Limb (tissue), 2 donors: ENCODE measurements at regions not wholly inside any gene's neighbourhood (a gene's known extent, or its start where the extent isn't known, plus 50 kb on each side); places are given as distances from the start of the nearest gene placed in this dataset.

Experiments
- DNase-seq, 2 donors: peaks; one replicate each; pipeline ENCODE4 v3.0.0-alpha.2; 2016; ENCODE audit errors: extremely low spot score in 2 of 2

GRCh38 chr3:159783780-159784742 is 204.6 kb upstream of the IL12A start:
- DNase-seq: no peak

- DNase-seq: no peak
These were observed 203.3 kb upstream of the IL12A start for GRCh38 chr3:159785273-159785708.

DNA sequence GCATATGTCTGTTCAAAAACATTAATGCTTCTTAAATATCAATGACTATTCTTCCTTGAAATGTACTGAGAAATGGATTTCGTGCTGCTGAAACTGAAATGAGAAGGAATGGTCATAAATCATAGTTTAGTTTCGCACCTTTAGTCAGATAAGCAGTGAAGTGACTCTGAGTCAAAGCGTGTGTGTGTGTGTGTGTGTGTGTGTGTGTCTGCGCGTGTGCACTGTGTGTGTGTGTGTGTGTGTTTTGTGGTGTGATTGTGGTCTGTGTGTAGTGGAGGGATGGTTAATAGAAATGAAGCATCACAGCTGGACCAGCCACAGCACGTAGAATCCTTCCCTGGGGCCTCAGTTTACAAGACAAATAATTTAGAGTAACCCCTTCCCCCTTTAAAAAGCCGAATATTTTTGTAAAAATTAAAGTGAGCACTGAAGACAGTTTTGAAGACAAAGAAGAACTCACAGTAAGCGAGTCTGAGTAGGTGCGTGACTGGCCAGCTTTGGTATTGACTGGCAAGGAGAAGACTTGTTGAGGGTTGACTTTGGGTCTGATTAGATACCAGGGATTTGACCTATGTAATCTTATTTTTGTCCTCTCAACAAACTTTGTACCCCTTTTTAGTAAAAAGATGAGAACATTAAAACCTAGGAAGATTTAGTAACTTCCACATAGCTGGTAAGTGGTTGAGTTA is 202.0 kb upstream of the IL12A start:
- DNase-seq: no peak

- DNase-seq: no peak
These were observed 201.5 kb upstream of the IL12A start for GRCh38 chr3:159787178-159787574.

DNA sequence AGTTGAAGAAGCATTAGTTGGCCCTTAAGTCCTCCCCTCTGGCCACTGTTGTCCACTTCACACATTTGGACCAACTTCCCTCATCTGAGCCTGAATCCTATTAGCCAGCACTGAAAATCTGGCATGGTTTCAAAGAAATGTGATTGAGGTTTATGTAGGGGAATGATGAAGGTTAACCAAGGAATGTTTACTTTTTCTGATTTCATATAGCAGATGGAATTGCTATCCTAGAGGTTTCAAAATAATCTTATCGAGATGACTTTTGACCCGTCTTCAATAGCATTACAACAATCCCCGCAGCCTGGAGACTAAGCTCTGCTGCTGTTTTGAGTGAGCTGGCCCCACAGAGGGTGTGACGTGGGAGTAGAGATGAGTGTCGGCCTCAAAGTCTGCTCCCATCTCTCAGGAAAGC is 200.8 kb upstream of the IL12A start:
- DNase-seq: no peak

- no peak for DNase-seq
These were observed 200.3 kb upstream of the IL12A start for GRCh38 chr3:159788291-159788690.

DNA sequence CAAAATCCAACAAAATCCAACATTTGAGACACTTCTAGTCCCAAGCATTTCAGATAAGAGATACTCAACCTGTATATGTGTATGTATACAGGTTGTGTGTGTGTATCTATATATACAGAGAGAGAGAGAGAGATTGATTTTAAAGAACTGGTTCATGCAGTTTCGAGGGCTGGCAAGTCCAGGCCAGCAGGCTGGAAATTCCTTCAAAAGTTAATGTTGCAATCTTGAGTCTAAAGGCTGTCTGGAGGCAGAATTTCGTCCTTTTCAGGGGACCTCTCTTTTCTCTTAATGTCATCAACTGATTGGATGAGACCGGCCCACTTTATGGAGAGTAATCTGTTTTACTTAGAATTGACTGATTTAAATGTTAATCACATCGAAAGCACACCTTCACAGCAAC is 199.6 kb upstream of the IL12A start:
- DNase-seq: no peak

DNA sequence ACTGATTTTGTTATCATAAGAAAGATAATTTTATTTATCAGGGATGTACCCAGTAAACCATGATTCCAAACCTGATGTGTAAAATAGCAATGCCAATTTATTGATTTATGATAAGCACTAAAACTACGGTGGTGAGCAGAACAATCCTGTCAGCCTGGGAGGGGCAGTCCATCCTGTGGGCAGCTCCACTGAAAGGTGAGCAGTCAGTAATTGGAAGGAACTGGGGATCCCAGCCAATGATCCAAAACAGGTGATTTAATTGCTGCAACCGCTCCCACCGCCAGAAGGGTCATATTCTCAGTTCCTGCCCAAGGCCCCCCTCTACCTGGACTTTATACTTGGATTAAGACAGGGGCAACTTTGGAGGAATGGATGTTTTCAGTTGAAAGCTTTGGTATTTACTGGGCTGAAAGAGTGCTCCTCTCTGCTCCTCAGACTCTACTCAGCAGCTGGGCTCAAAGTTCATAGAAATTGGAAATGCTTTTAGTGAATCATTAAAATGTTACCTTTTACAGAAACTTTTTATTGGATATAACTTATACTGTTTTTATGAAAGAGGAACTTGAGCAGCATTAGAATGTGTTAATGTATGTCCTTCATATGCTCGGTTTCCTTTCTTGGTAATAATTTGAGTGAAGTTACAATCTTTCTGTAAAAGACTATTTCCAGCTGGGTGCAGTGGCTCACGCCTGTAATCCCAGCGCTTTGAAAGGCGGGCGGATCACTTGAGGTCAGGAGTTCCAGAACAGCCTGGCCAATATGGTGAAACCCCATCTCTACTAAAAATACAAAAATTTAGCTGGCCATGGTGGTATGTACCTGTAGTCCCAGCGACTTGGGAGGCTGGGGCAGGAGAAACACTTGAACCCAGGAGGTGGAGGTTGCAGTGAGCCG is 198.6 kb upstream of the IL12A start:
- no peak for DNase-seq

- DNase-seq: no peak
These were observed 197.3 kb upstream of the IL12A start for GRCh38 chr3:159791336-159791735.

DNA sequence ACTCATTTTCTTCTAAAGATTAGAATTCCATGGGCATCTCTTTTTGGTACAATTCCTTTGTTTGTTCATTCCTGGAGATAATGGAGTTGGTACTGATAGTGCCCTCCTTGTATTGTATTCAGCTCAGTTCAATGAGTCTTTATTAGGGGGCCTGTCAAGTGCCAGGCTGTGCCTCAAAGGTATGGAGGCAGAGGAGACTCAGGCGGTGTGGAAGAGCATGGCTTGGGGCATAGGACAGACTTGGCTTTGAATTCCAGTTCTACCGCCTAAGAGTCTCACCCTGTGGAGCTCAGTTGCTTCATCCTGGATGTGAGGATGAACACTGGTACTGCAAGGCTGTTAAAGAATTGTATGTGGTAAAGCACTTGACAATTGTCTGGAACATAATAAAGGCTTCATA is 196.6 kb upstream of the IL12A start:
- DNase-seq: no peak

- DNase-seq: no peak
These were observed 193.6 kb upstream of the IL12A start for GRCh38 chr3:159795042-159795441.

- no peak for DNase-seq
These were observed 192.9 kb upstream of the IL12A start for GRCh38 chr3:159795681-159796175.

DNA sequence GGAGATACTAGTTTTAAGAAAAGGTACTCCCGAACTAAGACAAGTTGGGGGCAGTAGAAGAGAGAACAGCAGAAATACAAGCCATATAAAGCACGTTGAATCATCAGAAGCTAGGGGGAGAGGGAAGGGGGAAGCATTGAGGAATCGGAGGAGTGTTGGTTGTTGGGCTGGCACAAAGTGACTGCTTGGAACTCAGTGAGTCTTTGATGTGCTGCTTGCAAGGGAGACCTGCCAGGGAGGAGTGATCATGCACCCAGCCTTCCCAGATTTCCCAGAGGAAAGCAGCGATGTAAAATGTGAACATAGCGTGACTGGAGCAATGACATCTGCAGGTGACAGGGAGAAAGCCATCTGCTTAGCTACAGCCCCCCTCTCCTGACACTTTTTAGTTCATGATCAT is 192.4 kb upstream of the IL12A start:
- no peak for DNase-seq

GRCh38 chr3:159796744-159797143 is 191.9 kb upstream of the IL12A start:
- DNase-seq: peak in 1 of 2 donors; percentile 52

DNA sequence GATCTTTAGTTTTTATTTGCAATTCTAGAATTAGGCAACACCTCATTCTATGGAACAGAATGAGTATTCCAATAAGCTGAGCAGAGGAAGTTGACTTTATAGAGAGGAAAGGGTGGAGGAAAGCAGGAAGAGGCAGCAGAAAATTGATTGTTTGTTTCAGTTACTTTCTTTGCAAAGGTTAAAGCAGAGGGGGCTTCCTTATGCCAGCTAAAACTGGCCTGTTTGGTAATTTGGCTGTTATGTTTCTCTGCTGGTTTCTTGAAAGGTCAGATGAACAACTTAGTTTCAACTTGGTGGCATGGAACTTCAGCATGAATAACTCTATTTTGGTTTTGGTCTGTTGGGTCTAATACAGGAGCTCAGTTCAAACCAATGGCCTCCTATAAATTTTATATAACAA is 190.9 kb upstream of the IL12A start:
- no peak for DNase-seq

DNA sequence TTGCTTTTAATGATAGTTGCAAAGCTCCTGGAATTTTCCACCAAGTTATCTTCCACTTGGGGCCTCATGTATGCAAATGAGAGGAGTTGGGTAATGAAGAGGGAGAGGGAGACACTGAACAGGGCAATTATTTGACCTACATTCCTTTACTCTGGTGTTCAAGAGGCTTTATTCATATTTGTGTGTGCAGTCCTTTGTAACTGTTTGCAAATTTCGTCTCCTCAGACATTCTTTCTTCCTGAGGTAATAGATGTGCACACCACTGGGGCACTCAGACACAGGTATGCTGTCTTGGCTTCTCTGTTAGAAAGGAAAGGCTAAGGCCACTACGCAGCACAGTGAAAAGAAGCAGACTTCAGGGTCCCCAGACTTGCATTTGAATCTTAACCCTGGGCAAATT is 189.7 kb upstream of the IL12A start:
- no peak for DNase-seq

DNA sequence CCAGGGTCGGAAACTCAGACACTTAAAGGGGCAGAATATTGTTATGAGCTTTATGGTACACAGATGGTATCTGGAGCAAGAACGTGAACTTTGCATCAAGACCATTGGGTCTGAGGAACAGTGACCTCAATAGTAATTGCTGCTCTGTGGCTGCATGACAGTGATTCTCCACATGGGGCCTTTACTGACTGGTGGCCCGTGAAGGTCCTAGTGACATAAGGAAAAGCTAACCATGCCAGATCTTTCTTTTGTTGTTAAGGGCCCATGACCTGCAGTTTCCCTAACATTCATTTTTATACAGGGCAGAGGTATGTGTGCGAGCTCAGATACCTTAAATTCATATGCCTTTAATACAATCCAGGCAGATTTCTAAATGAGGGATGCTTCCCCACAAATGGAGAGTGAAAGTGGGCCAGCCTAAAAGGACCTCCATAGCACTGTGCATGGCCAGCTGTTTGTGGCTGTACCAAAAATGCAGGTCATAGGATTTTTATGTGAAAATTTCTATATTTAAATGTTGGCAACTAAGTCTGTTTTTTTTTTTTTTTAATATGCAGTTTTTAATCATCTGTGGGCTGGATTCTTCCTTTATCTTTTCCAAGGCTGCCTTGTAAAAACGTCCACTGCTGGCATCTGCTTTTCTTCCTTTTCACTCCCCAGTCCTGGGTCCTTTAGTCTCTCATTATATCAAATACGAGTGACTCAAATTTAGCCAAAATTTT is 188.0 kb upstream of the IL12A start:
- DNase-seq: no peak

GRCh38 chr3:159802864-159803263 is 185.8 kb upstream of the IL12A start:
- no peak for DNase-seq

- DNase-seq: no peak
These were observed 185.2 kb upstream of the IL12A start for GRCh38 chr3:159803459-159803858.

GRCh38 chr3:159804726-159805410 is 183.8 kb upstream of the IL12A start:
- DNase-seq: peak; percentile 67 to 85
